Gastroesophageal sphincter (tissue), 4 donors: ENCODE measurements at regions not wholly inside any gene's neighbourhood (a gene's known extent, or its start where the extent isn't known, plus 50 kb on each side); places are given as distances from the start of the nearest gene placed in this dataset.

ENCODE experiments used
- ATAC-seq: fragments of 150-250 bp; one replicate; pipeline ENCODE4 v1.9.1; 2016; ENCODE audit warnings: mild to moderate bottlenecking, moderate library complexity
- H3K27ac ChIP-seq, 4 donors: fragments of 200-600 bp; sonication (generic) in 3 of 4; 1 replicate in 3 of 4; 2 replicates in 1 of 4; pipeline ENCODE4 v1.5.1; 2016 to 2019
- H3K27me3 ChIP-seq: fragments of 200-600 bp; sonication (generic); one replicate; pipeline ENCODE4 v1.5.1; 2019
- H3K36me3 ChIP-seq, 2 donors: fragments of 200-600 bp; sonication (generic); one replicate each; pipeline ENCODE4 v1.5.1; 2019; ENCODE audit warnings: control low read depth in 1 of 2
- H3K4me1 ChIP-seq, 3 donors: fragments of 200-600 bp; sonication (generic); 1 replicate in 2 of 3; 2 replicates in 1 of 3; pipeline ENCODE4 v1.5.1; 2016 to 2019; ENCODE audit warnings: control low read depth in 2 of 3
- H3K4me3 ChIP-seq, 2 donors: fragments of 200-600 bp; sonication (generic); one replicate each; pipeline ENCODE4 v1.5.1; 2019; ENCODE audit warnings: mild to moderate bottlenecking in 1 of 2, moderate library complexity in 1 of 2
- H3K9me3 ChIP-seq, 3 donors: fragments of 200-600 bp; sonication (generic); one replicate each; pipeline ENCODE4 v1.5.1; 2017 to 2019; ENCODE audit warnings: control low read depth in 2 of 3
- EP300 ChIP-seq: sonication (generic); formaldehyde crosslinking; IDR thresholded peaks from one replicate; pipeline ENCODE4 v1.6.1; 2017; ENCODE audit warnings: antibody characterized with exemption, mild to moderate bottlenecking
- POLR2A ChIP-seq, 2 donors: fragments of 450-650 bp; IDR thresholded peaks; one replicate each; pipeline ENCODE4 v1.6.1; 2017; ENCODE audit warnings: antibody characterized with exemption in 2 of 2, mild to moderate bottlenecking in 2 of 2, moderate library complexity in 1 of 2
- POLR2AphosphoS5 ChIP-seq: sonication (generic); formaldehyde crosslinking; IDR thresholded peaks from one replicate; pipeline ENCODE4 v1.6.1; 2017; ENCODE audit warnings: antibody characterized with exemption
- WGBS, 2 donors: methylation state at CpG; one replicate each; pipeline ENCODE4 v1.1.5; 2018; ENCODE audit warnings: low coverage in 1 of 2; 5-methylcytosine and 5-hydroxymethylcytosine counted together
- TF ChIP-seq, protein P1 (sequence below), 4 experiments: fragments of 200-600 bp in 2 of 4; fragments of 450-650 bp in 2 of 4; sonication (generic) in 1 of 4; IDR thresholded peaks; one replicate each; pipeline ENCODE4 v1.5.1; 2017 to 2019; ENCODE audit warnings: antibody characterized with exemption in 4 of 4, mild to moderate bottlenecking in 2 of 4, moderate library complexity in 2 of 4

GRCh38 chr5:109917154-109917546, 227.4 kb downstream of the MAN2A1 start:
- ATAC-seq: no peak
- H3K36me3 ChIP-seq: no peaks in the 10 kb centered on the region
- no peaks in the 10 kb centered on the region for H3K9me3 ChIP-seq
- H3K4me3 ChIP-seq: no peak overlapping the region
- H3K27ac ChIP-seq: no peak overlapping the region
- TF ChIP-seq POLR2AphosphoS5: no peak
- TF ChIP-seq, protein P1, sequence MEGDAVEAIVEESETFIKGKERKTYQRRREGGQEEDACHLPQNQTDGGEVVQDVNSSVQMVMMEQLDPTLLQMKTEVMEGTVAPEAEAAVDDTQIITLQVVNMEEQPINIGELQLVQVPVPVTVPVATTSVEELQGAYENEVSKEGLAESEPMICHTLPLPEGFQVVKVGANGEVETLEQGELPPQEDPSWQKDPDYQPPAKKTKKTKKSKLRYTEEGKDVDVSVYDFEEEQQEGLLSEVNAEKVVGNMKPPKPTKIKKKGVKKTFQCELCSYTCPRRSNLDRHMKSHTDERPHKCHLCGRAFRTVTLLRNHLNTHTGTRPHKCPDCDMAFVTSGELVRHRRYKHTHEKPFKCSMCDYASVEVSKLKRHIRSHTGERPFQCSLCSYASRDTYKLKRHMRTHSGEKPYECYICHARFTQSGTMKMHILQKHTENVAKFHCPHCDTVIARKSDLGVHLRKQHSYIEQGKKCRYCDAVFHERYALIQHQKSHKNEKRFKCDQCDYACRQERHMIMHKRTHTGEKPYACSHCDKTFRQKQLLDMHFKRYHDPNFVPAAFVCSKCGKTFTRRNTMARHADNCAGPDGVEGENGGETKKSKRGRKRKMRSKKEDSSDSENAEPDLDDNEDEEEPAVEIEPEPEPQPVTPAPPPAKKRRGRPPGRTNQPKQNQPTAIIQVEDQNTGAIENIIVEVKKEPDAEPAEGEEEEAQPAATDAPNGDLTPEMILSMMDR (IDR thresholded peaks at IDR 0.05): no peak
- TF ChIP-seq POLR2A (IDR thresholded peaks at IDR 0.05): no peak
- TF ChIP-seq EP300: no peak
- peaks cover 0 to 12% (median 0%) of the 10 kb centered on the region in 3 donors for H3K4me1 ChIP-seq
- H3K27me3 ChIP-seq: no peaks in the 10 kb centered on the region
- WGBS, 2 donors: 65 to 89% methylated on average over 4 of the region's 4 CpGs

DNA sequence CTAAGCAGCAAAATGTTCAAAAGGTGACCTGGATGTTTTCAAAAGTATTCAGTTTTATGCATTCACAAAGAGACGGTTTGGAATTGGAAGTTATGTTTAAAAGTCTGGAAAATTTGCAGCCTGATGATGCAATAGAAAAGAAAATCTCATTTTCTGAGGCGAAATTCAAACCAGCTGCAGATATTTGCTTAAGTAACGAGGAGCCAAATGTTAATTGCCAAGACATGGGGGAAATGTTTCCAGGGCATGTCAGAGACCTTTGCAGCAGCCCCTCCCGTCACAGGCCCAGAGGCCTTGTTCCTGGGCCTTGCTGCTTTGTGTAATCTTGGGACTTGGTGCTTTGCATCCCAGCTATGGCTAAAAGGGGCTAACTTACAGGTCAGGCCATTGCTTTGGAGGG, 228.2 kb downstream of the MAN2A1 start:
- Histone ChIP-seq H3K27me3 (no peaks in the 10 kb centered on the region), H3K4me1 (peaks cover 0 to 20% (median 0%) of the 10 kb centered on the region in 3 donors), H3K27ac (no peak overlapping the region), H3K36me3 (no peaks in the 10 kb centered on the region), H3K4me3 (no peak overlapping the region), H3K9me3 (no peaks in the 10 kb centered on the region)
- ATAC-seq: no peak
- TF ChIP-seq EP300 (no peak), POLR2AphosphoS5 (no peak), POLR2A (IDR thresholded peaks at IDR 0.05) (no peak)
- TF ChIP-seq, protein P1 (IDR thresholded peaks at IDR 0.05): no peak
- 70 to 73% methylated on average over 3 to 4 of the region's 4 CpGs for WGBS, 2 donors

DNA sequence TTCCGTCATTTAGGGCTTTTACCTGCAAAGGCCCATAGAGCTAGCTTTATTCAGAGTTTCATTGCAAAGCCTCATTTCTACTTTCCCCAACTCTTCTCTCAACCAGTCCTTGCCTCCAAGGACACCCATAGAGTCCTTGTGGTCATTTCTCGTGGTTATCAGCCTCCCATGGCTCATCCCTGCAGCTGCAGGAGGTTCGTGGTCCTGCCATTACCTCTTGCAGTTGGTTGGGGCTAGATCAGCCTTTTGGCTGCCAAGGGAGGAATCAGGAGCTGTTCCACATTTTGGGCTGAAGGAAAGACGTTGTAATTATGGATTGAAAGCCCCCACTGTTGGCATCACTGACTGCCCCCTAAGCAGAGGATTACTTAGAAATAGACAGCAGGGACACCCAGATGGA, 231.0 kb downstream of the MAN2A1 start:
- ATAC-seq: no peak
- WGBS, 2 donors: 83 to 92% methylated on average over 1 to 2 of the region's 4 CpGs

DNA sequence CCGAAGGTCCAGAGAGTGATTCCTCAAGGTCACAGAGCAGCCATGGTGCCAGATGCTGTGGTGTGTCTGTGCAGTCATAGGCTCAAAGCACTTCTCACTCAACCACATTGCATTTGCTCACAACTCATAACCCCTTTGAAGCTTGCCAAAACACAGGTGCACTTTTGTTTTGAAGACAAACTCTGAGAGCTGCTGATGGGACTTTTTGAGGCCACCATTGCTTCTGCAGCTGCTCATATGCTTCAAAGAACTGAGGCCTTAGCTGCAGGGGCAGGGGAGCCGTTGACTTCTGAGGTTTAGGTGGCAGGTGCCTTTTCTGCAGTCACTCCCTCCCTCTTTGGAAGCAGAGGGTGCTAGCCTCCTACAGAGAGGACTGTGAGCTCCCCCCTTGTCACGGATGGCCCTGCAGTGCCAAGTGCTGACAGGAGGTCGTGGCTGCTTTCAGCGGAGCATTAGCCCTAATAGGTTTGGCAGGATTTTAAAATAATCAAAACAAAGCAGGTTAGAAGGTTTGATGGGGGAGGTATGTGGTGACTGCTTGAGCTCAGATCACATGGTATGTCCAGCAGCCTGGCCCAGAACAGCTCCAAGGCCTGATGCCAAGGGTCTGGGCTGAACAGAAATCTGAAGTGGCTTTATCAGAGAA, 232.1 kb downstream of the MAN2A1 start:
- peak; percentile 50 for TF ChIP-seq POLR2AphosphoS5
- no peak for TF ChIP-seq EP300
- peaks cover 0 to 22% (median 0%) of the 10 kb centered on the region in 3 donors for H3K4me1 ChIP-seq
- 83% methylated on average over 1 of the region's 5 CpGs; no CpG with 5 or more reads in 1 of the 2 donors for WGBS, 2 donors
- H3K36me3 ChIP-seq: no peaks in the 10 kb centered on the region
- no peak overlapping the region for H3K27ac ChIP-seq
- peak; percentile 43 for ATAC-seq
- H3K9me3 ChIP-seq: no peaks in the 10 kb centered on the region
- H3K27me3 ChIP-seq: no peaks in the 10 kb centered on the region
- H3K4me3 ChIP-seq: no peak overlapping the region

More for the DNA sequence above, 231.0 kb downstream of the MAN2A1 start:
- Histone ChIP-seq H3K36me3 (no peaks in the 10 kb centered on the region), H3K9me3 (no peaks in the 10 kb centered on the region), H3K4me3 (no peak overlapping the region), H3K27me3 (no peaks in the 10 kb centered on the region), H3K27ac (no peak overlapping the region), H3K4me1 (peaks cover 0 to 22% (median 0%) of the 10 kb centered on the region in 3 donors)
- TF ChIP-seq POLR2A (IDR thresholded peaks at IDR 0.05): no peak
- TF ChIP-seq, protein P1 (IDR thresholded peaks at IDR 0.05): no peak
- no peak for TF ChIP-seq POLR2AphosphoS5
- TF ChIP-seq EP300: no peak

DNA sequence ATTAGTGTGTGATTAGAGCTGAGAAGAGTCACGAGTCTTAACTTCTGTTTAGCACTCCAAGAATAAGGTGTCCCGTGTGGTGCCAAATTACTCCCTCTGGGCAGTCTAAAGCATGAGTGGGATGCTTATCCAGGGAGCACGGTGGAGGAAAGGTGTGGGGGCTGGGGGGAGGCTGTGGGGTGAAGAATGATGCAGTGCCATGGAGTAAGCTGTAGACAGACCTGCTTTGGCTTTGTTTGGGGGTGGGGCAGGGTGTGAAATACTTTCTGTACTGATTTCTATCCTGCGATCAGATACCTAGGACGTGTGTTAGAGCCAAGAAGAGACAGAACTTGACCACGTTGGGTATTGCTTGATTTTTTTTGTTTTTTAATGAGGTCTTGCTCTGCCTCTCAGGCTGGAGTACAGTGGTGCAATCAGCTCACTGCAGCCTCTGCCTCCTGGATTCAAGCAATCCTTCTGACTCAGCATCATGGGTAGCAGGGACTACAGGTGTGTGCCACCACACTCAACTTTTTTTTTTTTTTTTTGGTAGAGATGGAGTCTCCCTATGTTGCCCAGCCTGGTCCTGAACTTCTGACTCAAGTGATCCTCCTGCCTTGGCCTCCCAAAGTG, 232.8 kb downstream of the MAN2A1 start:
- no peak overlapping the region for H3K4me3 ChIP-seq
- TF ChIP-seq, protein P1 (IDR thresholded peaks at IDR 0.05): peak in 1 of 4 experiments; percentile 8
- TF ChIP-seq POLR2AphosphoS5: no peak
- H3K27ac ChIP-seq: no peak overlapping the region
- H3K4me1 ChIP-seq: peaks cover 0 to 22% (median 0%) of the 10 kb centered on the region in 3 donors
- ATAC-seq: peak; percentile 31
- no peaks in the 10 kb centered on the region for H3K36me3 ChIP-seq
- WGBS, 2 donors: 20 to 37% methylated on average over 2 to 5 of the region's 6 CpGs
- no peaks in the 10 kb centered on the region for H3K27me3 ChIP-seq
- no peaks in the 10 kb centered on the region for H3K9me3 ChIP-seq
